Upper lobe of left lung (tissue), 4 donors: ENCODE measurements at regions not wholly inside any gene's neighbourhood (a gene's known extent, or its start where the extent isn't known, plus 50 kb on each side); places are given as distances from the start of the nearest gene placed in this dataset.

Experiments
- CTCF ChIP-seq, 6 experiments: fragments of 450-650 bp in 4 of 6; fragments of 200-600 bp in 2 of 6; sonication (generic) in 2 of 6; IDR thresholded peaks; one replicate each; pipeline ENCODE4 v1.5.1; 2016 to 2019; ENCODE audit warnings: antibody characterized with exemption in 6 of 6
- POLR2A ChIP-seq, 4 donors: fragments of 450-650 bp; IDR thresholded peaks; one replicate each; pipeline ENCODE4 v1.5.1; 2016 to 2017; ENCODE audit warnings: antibody characterized with exemption in 4 of 4, mild to moderate bottlenecking in 2 of 4
- POLR2AphosphoS5 ChIP-seq, 2 donors: sonication (generic); formaldehyde crosslinking; IDR thresholded peaks; one replicate each; pipeline ENCODE4 v1.5.1; 2017; ENCODE audit warnings: antibody characterized with exemption in 2 of 2

- TF ChIP-seq POLR2A (IDR thresholded peaks at IDR 0.05): no peak
- no peak for TF ChIP-seq CTCF (IDR thresholded peaks at IDR 0.05)
- no peak for TF ChIP-seq POLR2AphosphoS5 (IDR thresholded peaks at IDR 0.05)
Observed at GRCh38 chr5:143922718-143923117, 110.8 kb downstream of the HMHB1 start.
